Heart right ventricle (tissue), 16 donors: ENCODE measurements at regions not wholly inside any gene's neighbourhood (a gene's known extent, or its start where the extent isn't known, plus 50 kb on each side); places are given as distances from the start of the nearest gene placed in this dataset.

Experiments used
- ATAC-seq, 8 donors: fragments of 200-7000 bp; cut with Tn5 transposase; one replicate each; pipeline ENCODE4 v1.9.1; 2020; ENCODE audit warnings: mild to moderate bottlenecking in 8 of 8, moderate library complexity in 8 of 8, moderate number of reproducible peaks in 1 of 8
- DNase-seq, 2 donors: peaks; one replicate each; pipeline ENCODE4 v3.0.0-alpha.2; 2020
- H3K27ac ChIP-seq, 10 donors: fragments of 200-600 bp; sonication (generic) in 2 of 10; one replicate each; pipeline versions ENCODE4 v1.5.0 to v1.8.0; 2020 to 2022; ENCODE audit warnings: mild to moderate bottlenecking in 3 of 10
- H3K27me3 ChIP-seq, 7 donors: fragments of 200-600 bp; one replicate each; pipeline ENCODE4 v1.8.0; 2021 to 2022; ENCODE audit warnings: mild to moderate bottlenecking in 2 of 7
- H3K36me3 ChIP-seq, 9 donors: fragments of 200-600 bp; sonication (generic) in 1 of 9; one replicate each; pipeline versions ENCODE4 v1.5.0 to v1.8.0; 2020 to 2022; ENCODE audit warnings: mild to moderate bottlenecking in 2 of 9
- H3K4me1 ChIP-seq, 9 donors: fragments of 200-600 bp; sonication (generic) in 1 of 9; one replicate each; pipeline versions ENCODE4 v1.5.0 to v1.8.0; 2020 to 2022; ENCODE audit warnings: mild to moderate bottlenecking in 4 of 9
- H3K4me3 ChIP-seq, 10 donors: fragments of 200-600 bp; sonication (generic) in 2 of 10; one replicate each; pipeline versions ENCODE4 v1.5.0 to v1.8.0; 2020 to 2022; ENCODE audit warnings: mild to moderate bottlenecking in 7 of 10, moderate library complexity in 2 of 10
- H3K9me3 ChIP-seq, 11 donors: fragments of 200-600 bp in 10 of 11; sonication (generic) in 2 of 11; one replicate each; pipeline versions ENCODE4 v1.5.0 to v1.8.0; 2013 to 2022; ENCODE audit warnings: mild to moderate bottlenecking in 2 of 11, control low read depth in 1 of 11, moderate library complexity in 1 of 11
- CTCF ChIP-seq, 9 donors: fragments of 200-600 bp; sonication (generic) in 2 of 9; IDR thresholded peaks; one replicate each; pipeline versions ENCODE4 v1.5.0 to v1.8.0; 2021 to 2022; ENCODE audit warnings: antibody characterized with exemption in 9 of 9, mild to moderate bottlenecking in 5 of 9, moderate library complexity in 1 of 9
- WGBS, 2 donors: extraction: QIAGEN DNeasy Blood & Tissue Kit; methylation state at CpG; one replicate each; pipeline ENCODE4 v1.1.7; 2013; ENCODE audit warnings: inconsistent platforms in 1 of 2; 5-methylcytosine and 5-hydroxymethylcytosine counted together
- intact Hi-C, 10 donors: fragments of 100-400 bp; cut with DNase I; formaldehyde crosslinking; loops; one replicate each; pipeline versions ENCODE4 v1.11.1 to v1.14.2; 2022
- donor health status: Arrhythmogenic right ventricular cardiomyopathy.
- donor health status: ischemic (EF 13 %, LVEDD 7.1; RV severe dilation, severe dysfunction).
- donor health status: healthy with polysubstance abuse.
- donor health status: DM: no; HTN: yes; CAD: no.
- donor health status: DM: no; HTN: no; CAD: no.
- donor health status: ischemic (EF 25% LVEDD 6.9; RV normal size, moderate dysfunction).
- donor health status: ischemic (EF 25% LVEDD 5.7; RV mildly dilated, moderate dysfunction).
- donor health status: healthy.
- donor health status: DM: yes; HTN: yes; CAD: no.
- donor health status: Ischemic cardiomyopathy.
- donor health status: ischemic (EF 35%, LVEDD 5.7; RV mildly dilated, moderate dysfunction).
- donor health status: nonischemic (EF 11% LVEDD 7.7; RV severe dilation, severe dysfunction).
- donor health status: DM: yes; HTN: yes; CAD: no.
- donor health status: PGD.
- donor health status: ischemic (EF 29% LVEDD 5.4; RV normal size, mild dysfunction).
- donor health status: nonischemic (EF 23%, LVEDD 6.1; RV moderate dilation, normal function).

- 62 to 65% methylated on average over 10 of the region's 10 CpGs for WGBS, 2 donors
- Histone ChIP-seq H3K27ac (peak overlapping the region in 9 of 10 donors; percentile 57 to 90 (median 86)), H3K9me3 (no peaks in the 10 kb centered on the region), H3K27me3 (peaks cover 0 to 9% (median 0%) of the 10 kb centered on the region in 7 donors), H3K4me1 (peaks cover 6 to 43% (median 19%) of the 10 kb centered on the region in 9 donors), H3K4me3 (peak overlapping the region; percentile 26 to 76 (median 64)), H3K36me3 (no peaks in the 10 kb centered on the region)
- DNase-seq = no peak
- intact Hi-C loops = loop anchor here (2.0 to 10.0 kb wide), 7 partner anchors 81 to 301 kb away; partner anchors contain the start of genes SIRPA (in 5 of the 10) and STK35 (in 1 of the 10)
- ATAC-seq = peak in 1 of 8 donors; percentile 46
- no peak for TF ChIP-seq CTCF (IDR thresholded peaks at IDR 0.05)
These were observed 91.2 kb upstream of the SIRPA start for GRCh38 chr20:1803932-1804501.

DNA sequence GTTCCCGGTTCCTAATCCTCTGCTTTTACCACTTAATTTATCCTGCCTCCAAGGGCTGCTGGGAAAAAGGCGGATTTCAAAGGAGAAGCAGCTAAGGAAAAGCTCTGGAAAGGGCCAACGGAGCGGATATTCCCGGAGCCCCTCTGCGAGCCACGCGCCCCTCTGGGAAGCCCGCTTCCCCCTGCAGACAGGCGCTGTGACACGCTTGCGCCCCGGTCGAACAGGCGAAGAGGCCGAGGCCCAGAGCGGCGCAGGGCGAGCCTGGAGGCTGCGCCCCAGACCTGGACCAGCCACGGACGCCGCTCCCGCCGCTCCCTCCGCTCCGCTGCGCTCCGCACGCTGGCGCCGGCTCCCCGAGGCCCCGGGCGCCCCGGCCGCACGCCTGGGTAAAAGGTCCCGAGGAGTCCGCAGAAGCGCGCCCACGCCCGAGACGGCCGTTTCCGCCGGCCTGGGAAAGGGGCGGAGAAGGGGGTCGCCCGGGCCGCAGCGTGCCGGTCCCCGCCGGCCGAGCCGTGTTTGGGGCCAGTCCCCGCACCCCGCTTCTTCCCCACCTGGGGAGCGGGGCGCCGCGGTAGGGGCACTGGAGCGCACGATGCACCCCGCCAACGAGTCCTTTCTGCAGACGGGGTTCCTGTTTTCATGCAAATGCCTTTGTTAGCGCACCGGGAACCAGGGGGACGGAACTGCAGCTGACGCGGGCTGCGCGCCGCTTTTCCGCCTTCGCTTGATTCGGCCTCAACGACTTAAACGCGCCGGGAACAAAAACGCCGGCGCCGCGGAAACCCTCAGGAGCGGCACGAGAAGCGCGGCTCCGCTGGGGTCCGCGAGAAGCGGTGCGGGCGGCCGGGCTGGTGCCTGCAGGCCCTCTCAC lies 91.9 kb upstream of the SIRPA start:
- no peak for TF ChIP-seq CTCF (IDR thresholded peaks at IDR 0.05)
- no peaks in the 10 kb centered on the region for H3K9me3 ChIP-seq
- ATAC-seq = peak; percentile 61 to 75 (median 71)
- H3K27ac ChIP-seq = peak overlapping the region; percentile 57 to 90 (median 86)
- peak overlapping the region; percentile 26 to 76 (median 64) for H3K4me3 ChIP-seq
- H3K27me3 ChIP-seq = peaks cover 0 to 9% (median 0%) of the 10 kb centered on the region in 7 donors
- WGBS, 2 donors = 1% methylated on average over 84 to 100 of the region's 100 CpGs
- H3K4me1 ChIP-seq = peaks cover 6 to 39% (median 19%) of the 10 kb centered on the region in 9 donors
- intact Hi-C loops = loop anchor here (2.0 to 10.0 kb wide), 7 partner anchors 82 to 302 kb away; partner anchors contain the start of genes SIRPA (in 5 of the 10) and STK35 (in 1 of the 10)
- DNase-seq = peak; percentile 64 to 66
- H3K36me3 ChIP-seq = no peaks in the 10 kb centered on the region

GRCh38 chr20:1802385-1803060 lies 92.7 kb upstream of the SIRPA start:
- H3K9me3 ChIP-seq = no peaks in the 10 kb centered on the region
- peaks cover 6 to 39% (median 19%) of the 10 kb centered on the region in 9 donors for H3K4me1 ChIP-seq
- peak overlapping the region; percentile 18 to 76 (median 64) for H3K4me3 ChIP-seq
- ATAC-seq (peak; percentile 72 to 94 (median 88)), DNase-seq (peak; percentile 69 to 70)
- TF ChIP-seq CTCF (IDR thresholded peaks at IDR 0.05) = peak; percentile 41 to 85 (median 67)
- intact Hi-C loops = loop anchor here (1.0 to 10.0 kb wide), 8 partner anchors 82 to 302 kb away; partner anchors contain the start of genes SIRPA (in 5 of the 10) and STK35 (in 1 of the 10)
- H3K36me3 ChIP-seq = no peaks in the 10 kb centered on the region
- WGBS, 2 donors = 1% methylated on average over 35 of the region's 35 CpGs
- peaks cover 0 to 9% (median 0%) of the 10 kb centered on the region in 7 donors for H3K27me3 ChIP-seq
- peak overlapping the region; percentile 57 to 90 (median 86) for H3K27ac ChIP-seq
